Stimulated activated CD4-positive, alpha-beta T cell treated with anti-CD3 and anti-CD28 coated beads, Interleukin-1b, Interleukin-23, amount 100 ng/mL, for 24 hours (primary cell): ENCODE measurements at regions not wholly inside any gene's neighbourhood (a gene's known extent, or its start where the extent isn't known, plus 50 kb on each side); places are given as distances from the start of the nearest gene placed in this dataset.
"Not testable (repeated sequence)": the region's sequence is repeated elsewhere in the genome, so short reads cannot be mapped to it uniquely, and the experiment has no call there.

Source experiments
- DNase-seq, 4 experiments: peaks; one replicate each; pipeline ENCODE4 v3.0.0-alpha.2; 2020; ENCODE audit warnings: low read depth in 4 of 4, low spot score in 1 of 4

DNA sequence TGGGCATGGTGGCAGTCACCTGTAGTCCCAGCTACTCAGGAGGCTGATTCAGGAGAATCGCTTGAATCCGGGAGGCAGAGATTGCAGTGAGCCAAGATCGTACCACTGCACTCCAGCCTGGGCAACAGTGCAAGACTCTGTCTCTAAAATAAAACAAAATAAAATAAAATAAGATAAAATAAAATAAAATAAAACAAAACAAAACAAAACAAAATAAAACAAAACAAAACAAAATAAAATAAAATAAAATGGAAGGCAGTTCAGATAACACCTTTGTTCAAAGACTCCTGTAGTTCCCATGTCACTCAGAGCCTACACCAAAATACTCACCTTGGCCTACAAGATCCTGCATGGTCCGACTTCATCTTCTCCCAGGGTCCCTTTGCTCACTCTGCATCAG lies 61.3 kb downstream of the SYF2 start:
- not testable (repeated sequence) for DNase-seq

- no peak for DNase-seq
Observed at GRCh38 chr1:25170439-25170838, 61.9 kb downstream of the SYF2 start.

DNA sequence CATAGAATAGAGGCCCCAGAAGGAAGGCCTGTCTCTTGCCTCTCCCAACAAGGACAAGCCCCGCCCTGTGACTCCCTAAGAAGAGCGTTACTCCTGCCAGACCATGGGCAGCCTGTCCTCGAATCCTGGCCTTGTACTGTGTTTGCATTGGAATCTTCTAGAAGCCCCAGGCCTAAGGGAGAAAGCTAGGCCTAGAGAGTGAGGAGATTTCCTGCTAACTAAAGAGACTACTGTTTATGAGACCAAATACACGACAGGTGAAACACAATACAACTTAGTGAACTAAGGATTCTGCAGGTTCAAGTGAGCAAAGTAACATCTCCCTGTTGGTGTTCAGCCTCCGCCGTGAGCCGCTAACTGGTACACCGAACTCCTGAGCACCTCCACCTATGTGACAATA lies 62.7 kb downstream of the SYF2 start:
- no peak for DNase-seq

DNA sequence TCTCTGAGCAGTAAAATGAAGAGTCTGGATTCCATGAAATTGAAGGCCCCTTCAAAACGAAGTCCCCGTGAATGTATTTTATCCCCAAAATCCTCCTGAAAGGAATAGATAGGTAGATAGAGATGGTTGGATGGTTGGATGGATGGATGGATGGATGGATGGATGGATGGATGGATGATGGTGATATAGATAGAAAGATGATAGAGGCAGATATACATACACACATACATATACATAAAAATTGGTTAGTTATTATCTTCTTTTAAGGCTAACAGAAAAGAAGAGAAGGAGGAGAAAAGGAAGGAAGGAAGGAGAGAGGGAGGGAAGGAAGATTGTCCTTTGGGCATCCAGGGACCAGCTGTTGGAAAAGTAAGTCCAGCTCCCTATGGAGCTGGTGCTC lies 63.1 kb downstream of the SYF2 start:
- no peak for DNase-seq

GRCh38 chr1:25168193-25169071 lies 63.9 kb downstream of the SYF2 start:
- DNase-seq = no peak

GRCh38 chr1:25167269-25168192 lies 64.8 kb downstream of the SYF2 start:
- DNase-seq = no peak

DNA sequence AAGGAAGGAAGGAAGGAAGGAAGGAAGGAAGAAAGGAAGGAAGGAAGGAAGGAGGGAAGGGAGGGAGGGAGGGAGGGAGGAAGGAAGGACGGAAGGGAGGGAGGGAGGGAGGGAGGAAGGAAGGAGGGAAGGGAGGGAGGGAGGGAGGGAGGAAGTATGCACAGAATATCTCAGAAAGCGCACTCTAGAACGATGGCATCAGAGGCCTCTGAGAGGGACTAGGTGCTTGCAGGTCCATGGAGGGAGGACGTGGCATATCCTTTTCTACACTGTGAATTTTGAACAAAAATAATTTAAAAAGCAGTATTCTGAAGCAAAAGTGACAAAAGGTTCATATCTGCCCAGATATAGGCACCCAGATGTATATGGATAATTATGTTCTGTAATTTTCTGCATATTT lies 65.5 kb downstream of the SYF2 start:
- DNase-seq = no peak

DNA sequence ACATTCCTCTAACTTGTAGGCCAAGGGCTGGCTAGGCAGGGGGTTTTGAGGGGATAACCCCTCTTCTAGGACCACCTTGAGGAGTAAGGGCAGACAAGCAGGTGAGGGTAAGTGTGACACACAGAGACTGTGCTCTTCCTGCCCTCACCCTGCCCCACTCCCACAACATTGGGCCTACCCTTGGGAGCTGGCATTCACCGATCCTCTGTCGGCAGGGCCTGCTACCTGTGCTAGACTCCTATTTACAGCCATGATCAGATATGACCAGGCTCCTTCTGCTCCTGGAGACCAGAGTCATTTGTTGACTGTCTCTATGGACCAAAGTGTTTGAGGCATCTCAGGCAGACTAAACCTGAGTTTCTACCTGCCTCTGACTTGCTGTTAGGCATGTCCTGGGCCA lies 68.3 kb downstream of the SYF2 start:
- DNase-seq = no peak

DNA sequence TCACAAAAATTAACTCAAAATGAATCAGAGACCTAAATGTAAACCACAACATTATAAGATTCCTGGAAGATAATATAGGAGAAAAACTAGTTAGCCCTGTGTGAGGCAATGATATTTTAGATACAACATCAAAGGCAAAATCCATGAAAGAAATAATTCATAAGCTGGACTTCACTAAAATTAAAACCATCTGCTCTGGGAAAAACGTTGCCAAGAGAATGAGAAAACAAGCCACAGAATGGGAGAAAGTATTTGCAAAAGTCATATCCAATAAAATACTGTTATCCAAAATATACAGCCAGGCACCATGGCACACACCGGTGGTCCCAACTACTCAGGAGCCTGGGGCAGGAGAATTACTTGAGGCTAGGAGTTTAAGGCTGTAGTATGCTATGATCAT lies 70.3 kb downstream of the SYF2 start:
- no peak for DNase-seq

GRCh38 chr1:25157846-25158245 lies 74.5 kb downstream of the SYF2 start:
- DNase-seq = no peak

DNA sequence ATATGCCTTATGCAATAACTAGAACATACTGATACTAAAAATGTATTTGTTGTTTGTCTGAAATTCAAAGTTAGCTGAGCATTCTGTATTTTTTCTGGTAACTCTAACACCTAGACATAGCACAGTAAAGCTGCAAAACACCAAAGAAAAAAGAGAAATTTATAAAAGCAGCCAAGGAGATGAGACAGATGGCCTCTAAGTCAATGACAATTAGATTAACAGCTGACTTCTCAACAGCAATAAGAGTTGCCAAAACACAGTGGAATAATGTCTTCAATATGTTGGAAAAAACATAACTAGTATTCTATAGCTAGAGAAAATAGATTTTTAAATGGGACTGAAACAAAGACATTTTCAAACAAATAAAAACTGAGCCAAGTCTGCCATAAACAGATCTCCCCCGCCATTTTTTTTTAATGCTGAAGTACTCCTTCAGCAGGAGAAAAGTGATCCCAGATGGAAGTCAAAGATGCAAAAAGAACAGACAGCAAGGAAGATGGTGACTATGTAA lies 81.3 kb downstream of the SYF2 start:
- no peak for DNase-seq

DNA sequence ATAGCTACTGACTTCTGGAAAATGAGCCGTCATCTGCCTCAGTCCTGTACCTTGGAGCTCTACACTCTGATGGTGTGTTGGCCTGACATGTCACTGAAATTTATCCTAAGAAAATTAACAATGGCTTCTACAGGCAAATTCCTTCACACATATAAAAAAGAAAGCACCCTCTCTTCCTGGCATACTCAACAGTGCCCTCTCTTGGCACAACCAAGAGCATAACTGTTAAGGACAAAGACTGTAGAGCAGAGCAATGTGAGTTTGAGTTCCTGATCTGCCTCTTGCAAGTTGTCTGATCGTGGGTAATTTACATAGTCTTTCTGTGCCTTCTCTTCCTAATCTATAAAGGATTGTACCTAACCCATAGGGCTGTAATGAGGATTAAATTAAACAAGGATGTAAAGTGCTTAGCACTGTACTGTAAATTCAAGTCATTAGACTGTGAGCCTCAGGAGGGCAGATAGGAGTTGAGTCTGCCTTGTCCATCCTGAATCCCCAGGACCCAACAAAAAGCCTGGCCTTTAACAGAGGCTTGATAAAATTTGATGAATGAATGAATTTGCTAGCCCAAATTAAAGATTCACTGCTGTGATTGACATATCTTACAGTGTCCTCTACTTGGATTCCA lies 83.5 kb downstream of the SYF2 start:
- no peak for DNase-seq

- no peak for DNase-seq
Observed at GRCh38 chr1:25146451-25146855, 85.8 kb downstream of the SYF2 start.

DNA sequence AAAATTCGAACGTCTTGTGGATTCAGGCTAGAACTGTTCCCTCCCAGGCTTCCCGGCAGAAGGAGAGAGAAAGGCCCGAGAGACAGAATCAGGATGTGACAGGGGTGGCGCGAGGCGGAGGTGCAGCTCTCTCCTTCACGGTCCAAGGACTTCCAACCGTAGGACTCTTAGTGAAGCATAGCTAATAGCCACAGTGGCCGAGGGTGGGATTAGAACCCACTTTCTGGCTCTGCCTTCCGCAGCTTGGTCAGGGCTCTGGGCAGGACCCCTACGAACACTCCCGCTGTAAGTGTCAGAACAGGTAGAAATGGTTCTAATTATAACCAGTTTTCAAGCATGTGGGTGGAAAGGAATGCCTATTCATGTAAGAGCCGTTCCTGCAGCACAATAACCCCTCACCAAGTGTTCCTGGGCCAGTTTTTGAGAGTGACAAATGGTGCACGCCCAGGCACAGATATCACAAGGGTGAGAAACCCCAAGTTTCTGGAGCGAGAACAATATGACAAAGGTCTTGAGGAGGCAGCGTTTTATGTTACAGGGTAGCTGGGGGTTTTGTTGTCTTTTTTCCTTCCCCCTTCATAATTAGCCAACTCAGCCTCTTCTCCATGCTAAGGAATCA lies 86.4 kb downstream of the SYF2 start:
- DNase-seq = no peak

- no peak for DNase-seq
Observed at GRCh38 chr1:25140073-25140797, 92.1 kb downstream of the SYF2 start.

DNA sequence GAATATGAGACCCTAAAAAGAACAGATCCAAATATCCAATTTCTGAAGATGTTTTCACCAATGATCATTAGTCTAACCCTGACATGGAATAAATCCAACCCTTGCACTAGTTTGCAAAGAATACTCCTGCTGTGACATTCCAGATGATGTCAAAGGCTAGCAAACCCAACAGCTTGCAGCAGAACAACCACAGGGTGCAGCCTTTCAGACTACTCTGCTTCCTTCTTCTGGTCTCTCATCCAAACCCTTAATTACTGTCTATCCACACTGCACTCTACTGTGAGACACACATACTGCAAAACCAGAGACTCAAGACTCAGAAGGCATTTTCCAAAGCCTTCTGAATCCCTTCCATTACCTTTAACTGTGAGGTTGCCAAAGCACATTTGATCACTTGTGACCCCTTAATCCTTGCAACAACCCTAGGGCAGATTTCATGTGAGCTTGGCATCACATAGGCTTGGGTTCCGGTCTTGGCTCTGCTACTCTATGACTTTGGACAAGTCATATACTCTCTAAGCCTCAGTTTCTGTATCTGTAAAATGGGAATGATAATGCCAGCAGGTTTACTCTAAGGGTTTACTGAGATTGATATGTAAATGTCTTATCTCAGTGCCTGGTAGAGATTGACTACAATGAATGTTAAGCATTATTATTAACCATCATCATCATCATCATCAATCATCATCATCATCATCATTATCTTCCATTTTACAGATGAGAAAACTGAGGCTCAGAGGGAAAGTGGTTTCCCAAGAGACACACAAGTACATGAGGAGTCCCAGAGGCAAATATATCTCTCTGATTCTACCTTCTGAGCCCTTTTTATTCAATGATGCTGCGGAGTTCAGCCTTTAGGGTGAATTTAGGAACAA lies 94.5 kb downstream of the SYF2 start:
- DNase-seq = no peak

- DNase-seq = no peak
Observed at GRCh38 chr1:25137106-25137505, 95.2 kb downstream of the SYF2 start.

- no peak for DNase-seq
Observed at GRCh38 chr1:25135909-25136308, 96.4 kb downstream of the SYF2 start.

- no peak for DNase-seq
Observed at GRCh38 chr1:25134801-25135461, 97.4 kb downstream of the SYF2 start.
